Testis (tissue), 2 donors: ENCODE measurements at regions not wholly inside any gene's neighbourhood (a gene's known extent, or its start where the extent isn't known, plus 50 kb on each side); places are given as distances from the start of the nearest gene placed in this dataset.
"Not testable (repeated sequence)": the region's sequence is repeated elsewhere in the genome, so short reads cannot be mapped to it uniquely, and the experiment has no call there.

ENCODE experiments used
- DNase-seq: peaks from one replicate; pipeline ENCODE4 v3.0.0-alpha.2; 2019
- H3K27ac ChIP-seq, 2 donors: fragments of 200-600 bp; sonication (generic); one replicate each; pipeline ENCODE4 v1.5.1; 2019
- H3K27me3 ChIP-seq: fragments of 200-600 bp; sonication (generic); one replicate; pipeline ENCODE4 v1.5.1; 2019
- H3K36me3 ChIP-seq: fragments of 200-600 bp; sonication (generic); one replicate; pipeline ENCODE4 v1.5.1; 2017; ENCODE audit warnings: low read depth; ENCODE audit errors: missing control alignments
- H3K4me1 ChIP-seq: fragments of 200-600 bp; sonication (generic); one replicate; pipeline ENCODE4 v1.5.1; 2019
- H3K4me3 ChIP-seq, 2 donors: fragments of 200-600 bp; sonication (generic); one replicate each; pipeline ENCODE4 v1.5.1; 2017 to 2019
- H3K9me3 ChIP-seq: fragments of 200-600 bp; sonication (generic); one replicate; pipeline ENCODE4 v1.5.1; 2017
- CTCF ChIP-seq, 3 experiments: fragments of 450-650 bp in 2 of 3; fragments of 200-600 bp in 1 of 3; sonication (generic) in 1 of 3; IDR thresholded peaks; one replicate each; pipeline ENCODE4 v1.5.1; 2016 to 2019; ENCODE audit warnings: antibody characterized with exemption in 3 of 3, mild to moderate bottlenecking in 2 of 3, moderate library complexity in 1 of 3
- POLR2A ChIP-seq: fragments of 450-650 bp; IDR thresholded peaks from one replicate; pipeline ENCODE4 v1.6.1; 2017; ENCODE audit warnings: antibody characterized with exemption, mild to moderate bottlenecking, moderate library complexity
- WGBS, 2 donors: methylation state at CpG; one replicate each; pipeline ENCODE4 v1.1.5; 2018; 5-methylcytosine and 5-hydroxymethylcytosine counted together
- intact Hi-C: fragments of 100-400 bp; cut with DNase I; formaldehyde crosslinking; loops from one replicate; pipeline ENCODE4 v1.15.1; 2023; ENCODE audit warnings: low total_unique reads

- Histone ChIP-seq H3K27ac (no peak overlapping the region), H3K27me3 (no peaks in the 10 kb centered on the region), H3K9me3 (no peaks in the 10 kb centered on the region), H3K4me3 (no peak overlapping the region), H3K4me1 (no peaks in the 10 kb centered on the region), H3K36me3 (no peaks in the 10 kb centered on the region)
- no peak for DNase-seq
- WGBS, 2 donors, result 27 to 30% methylated on average over 1 of the region's 1 CpG
- intact Hi-C loops, result no loop called here
- TF ChIP-seq CTCF (IDR thresholded peaks at IDR 0.05) (no peak), POLR2A (no peak)
Observed at GRCh38 chr6:51029561-51029960, 210.9 kb downstream of the TFAP2B start.

GRCh38 chr6:51045548-51045947 lies 226.9 kb downstream of the TFAP2B start:
- intact Hi-C loops, result no loop called here
- H3K27me3 ChIP-seq, result no peaks in the 10 kb centered on the region
- WGBS, 2 donors, result 78 to 84% methylated on average over 2 of the region's 2 CpGs

GRCh38 chr6:51049288-51049982 lies 230.8 kb downstream of the TFAP2B start:
- no peaks in the 10 kb centered on the region for H3K36me3 ChIP-seq
- intact Hi-C loops, result no loop called here
- H3K27me3 ChIP-seq, result no peaks in the 10 kb centered on the region
- H3K4me1 ChIP-seq, result no peaks in the 10 kb centered on the region
- no peak for TF ChIP-seq POLR2A
- no peak for TF ChIP-seq CTCF (IDR thresholded peaks at IDR 0.05)
- WGBS, 2 donors, result 81 to 84% methylated on average over 3 of the region's 3 CpGs
- no peak for DNase-seq
- no peak overlapping the region for H3K4me3 ChIP-seq
- no peaks in the 10 kb centered on the region for H3K9me3 ChIP-seq
- H3K27ac ChIP-seq, result no peak overlapping the region

More at GRCh38 chr6:51045548-51045947, 226.9 kb downstream of the TFAP2B start:
- H3K4me1 ChIP-seq, result no peaks in the 10 kb centered on the region
- H3K4me3 ChIP-seq, result no peak overlapping the region
- TF ChIP-seq CTCF (IDR thresholded peaks at IDR 0.05) (no peak), POLR2A (no peak)
- no peak for DNase-seq
- no peaks in the 10 kb centered on the region for H3K9me3 ChIP-seq
- no peak overlapping the region for H3K27ac ChIP-seq
- H3K36me3 ChIP-seq, result no peaks in the 10 kb centered on the region

GRCh38 chr6:51049983-51050877 lies 231.6 kb downstream of the TFAP2B start:
- TF ChIP-seq POLR2A (no peak), CTCF (IDR thresholded peaks at IDR 0.05) (no peak)
- no peaks in the 10 kb centered on the region for H3K27me3 ChIP-seq
- H3K27ac ChIP-seq, result no peak overlapping the region
- H3K4me1 ChIP-seq, result no peaks in the 10 kb centered on the region
- H3K4me3 ChIP-seq, result no peak overlapping the region
- H3K9me3 ChIP-seq, result no peaks in the 10 kb centered on the region
- H3K36me3 ChIP-seq, result no peaks in the 10 kb centered on the region
- 35 to 45% methylated on average over 2 of the region's 2 CpGs for WGBS, 2 donors
- intact Hi-C loops, result no loop called here
- no peak for DNase-seq

GRCh38 chr6:51052716-51053115 lies 234.0 kb downstream of the TFAP2B start:
- DNase-seq, H3K27me3 ChIP-seq, H3K9me3 ChIP-seq, intact Hi-C loops, H3K4me1 ChIP-seq, H3K4me3 ChIP-seq, H3K36me3 ChIP-seq, H3K27ac ChIP-seq: not testable (repeated sequence)
- WGBS, 2 donors, result 76 to 89% methylated on average over 2 of the region's 2 CpGs

- H3K36me3 ChIP-seq, H3K4me3 ChIP-seq, intact Hi-C loops, H3K27ac ChIP-seq, DNase-seq, H3K4me1 ChIP-seq, H3K27me3 ChIP-seq, H3K9me3 ChIP-seq: not testable (repeated sequence)
- 62 to 87% methylated on average over 2 of the region's 2 CpGs for WGBS, 2 donors
Observed at GRCh38 chr6:51055316-51055715, 236.6 kb downstream of the TFAP2B start.
